ENCODE measurements at regions not wholly inside any gene's neighbourhood (a gene's known extent, or its start where the extent isn't known, plus 50 kb on each side); places are given as distances from the start of the nearest gene placed in this dataset.

- TF ChIP-seq CTCF (IDR thresholded peaks at IDR 0.05) (no peak), POLR2AphosphoS5 (IDR thresholded peaks at IDR 0.05) (no peak), POLR2A (IDR thresholded peaks at IDR 0.05) (no peak)
These were observed 148.3 kb downstream of the NOC3L start for GRCh38 chr10:94214481-94214893.
